Astrocyte (in vitro differentiated cells and primary cell): ENCODE measurements at regions not wholly inside any gene's neighbourhood (a gene's known extent, or its start where the extent isn't known, plus 50 kb on each side); places are given as distances from the start of the nearest gene placed in this dataset.

Experiments used
- DNase-seq: peaks from one replicate; pipeline ENCODE4 v3.0.0-alpha.2; 2010; ENCODE audit warnings: low read depth
- FAIRE-seq: peaks from 2 replicates; lab custom pipeline; 2011; peaks lifted over from hg19 to GRCh38; lab: Jason Lieb, UNC
- H2AFZ ChIP-seq: 2 replicates; pipeline ENCODE4 v1.6.0; 2012; ENCODE audit warnings: low read depth, low read length, inconsistent platforms
- H3K27ac ChIP-seq: 2 replicates; pipeline ENCODE4 v1.5.1; 2011; ENCODE audit warnings: low read depth, low read length, inconsistent platforms
- H3K27me3 ChIP-seq: 2 replicates; pipeline ENCODE4 v1.6.0; 2011; ENCODE audit warnings: low read length, inconsistent platforms; ENCODE audit not compliant: insufficient read depth
- H3K36me3 ChIP-seq: 2 replicates; pipeline ENCODE4 v1.5.1; 2011; ENCODE audit warnings: low read length, inconsistent platforms; ENCODE audit not compliant: insufficient read depth
- H3K4me1 ChIP-seq: 2 replicates; pipeline ENCODE4 v1.5.1; 2011; ENCODE audit warnings: low read length, inconsistent platforms; ENCODE audit not compliant: insufficient read depth
- H3K4me2 ChIP-seq: 2 replicates; pipeline ENCODE4 v1.6.0; 2012; ENCODE audit warnings: low read length, inconsistent platforms
- H3K4me3 ChIP-seq: 2 replicates; pipeline ENCODE4 v1.5.1; 2011; ENCODE audit warnings: low read depth, mild to moderate bottlenecking, low read length, inconsistent platforms; ENCODE audit not compliant: insufficient read depth
- H3K79me2 ChIP-seq: 2 replicates; pipeline ENCODE4 v1.6.0; 2012; ENCODE audit warnings: mild to moderate bottlenecking, low read length, inconsistent platforms; ENCODE audit not compliant: insufficient read depth
- H3K9ac ChIP-seq: 2 replicates; pipeline ENCODE4 v1.6.0; 2012; ENCODE audit warnings: mild to moderate bottlenecking, low read length, inconsistent platforms
- H3K9me3 ChIP-seq: 2 replicates; pipeline ENCODE4 v1.5.1; 2012; ENCODE audit warnings: low read depth, mild to moderate bottlenecking, low read length, inconsistent platforms; ENCODE audit not compliant: insufficient read depth
- H4K20me1 ChIP-seq: 2 replicates; pipeline ENCODE4 v1.6.0; 2012; ENCODE audit warnings: low read length, inconsistent platforms; ENCODE audit not compliant: insufficient read depth
- H3K27ac Mint-ChIP-seq: one replicate; pipeline ENCODE4 v1.8.0; 2021; ENCODE audit warnings: mild to moderate bottlenecking, mixed read lengths; ENCODE audit not compliant: unreplicated experiment
- H3K27me3 Mint-ChIP-seq: one replicate; pipeline ENCODE4 v1.8.0; 2021; ENCODE audit warnings: low read depth, mixed read lengths; ENCODE audit not compliant: unreplicated experiment
- H3K36me3 Mint-ChIP-seq: one replicate; pipeline ENCODE4 v1.8.0; 2021; ENCODE audit warnings: low read depth, mixed read lengths; ENCODE audit not compliant: unreplicated experiment
- H3K4me1 Mint-ChIP-seq: one replicate; pipeline ENCODE4 v1.8.0; 2021; ENCODE audit warnings: low read depth, mixed read lengths; ENCODE audit not compliant: unreplicated experiment
- H3K4me3 Mint-ChIP-seq: one replicate; pipeline ENCODE4 v1.8.0; 2021; ENCODE audit warnings: mild to moderate bottlenecking, moderate library complexity, mixed read lengths; ENCODE audit not compliant: unreplicated experiment
- H3K9me3 Mint-ChIP-seq: one replicate; pipeline ENCODE4 v1.8.0; 2021; ENCODE audit warnings: mild to moderate bottlenecking, mixed read lengths; ENCODE audit not compliant: unreplicated experiment
- CTCF ChIP-seq: IDR thresholded peaks from 2 replicates; pipeline ENCODE4 v1.5.1; 2011; ENCODE audit warnings: low read depth, mild to moderate bottlenecking, inconsistent platforms, low read length, moderate library complexity; ENCODE audit not compliant: insufficient read depth
- EZH2 ChIP-seq: IDR thresholded peaks from 2 replicates; pipeline ENCODE4 v1.6.1; 2012; ENCODE audit warnings: mild to moderate bottlenecking, low read length, inconsistent platforms; ENCODE audit not compliant: insufficient read depth

- Histone ChIP-seq H3K4me1 (no peaks in the 10 kb centered on the region), H3K79me2 (no peaks in the 10 kb centered on the region), H3K9ac (no peak overlapping the region), H3K4me3 (no peak overlapping the region), H3K9me3 (no peaks in the 10 kb centered on the region), H3K4me2 (no peak overlapping the region), H3K27me3 (no peaks in the 10 kb centered on the region), H4K20me1 (no peaks in the 10 kb centered on the region), H3K36me3 (no peaks in the 10 kb centered on the region), H2AFZ (no peak overlapping the region), H3K27ac (no peak overlapping the region)
- FAIRE-seq (no peak), DNase-seq (no peak)
- Mint-ChIP-seq H3K36me3 (no peaks in the 10 kb centered on the region), H3K27ac (no peak overlapping the region), H3K4me3 (no peak overlapping the region), H3K4me1 (no peaks in the 10 kb centered on the region), H3K9me3 (no peaks in the 10 kb centered on the region), H3K27me3 (no peaks in the 10 kb centered on the region)
- TF ChIP-seq EZH2: no peak
- no peak for TF ChIP-seq CTCF
Measured at GRCh38 chr5:18961234-18961633, 1026.8 kb downstream of the CDH18 start.

GRCh38 chr5:18965893-18966292 lies 1022.1 kb downstream of the CDH18 start:
- H2AFZ ChIP-seq: no peak overlapping the region
- TF ChIP-seq CTCF (no peak), EZH2 (no peak)

GRCh38 chr5:18967637-18968036 lies 1020.4 kb downstream of the CDH18 start:
- FAIRE-seq: no peak
- no peaks in the 10 kb centered on the region for H3K9me3 ChIP-seq
- no peak overlapping the region for H2AFZ ChIP-seq
- no peak overlapping the region for H3K4me2 ChIP-seq
- Mint-ChIP-seq H3K4me1 (no peaks in the 10 kb centered on the region), H3K27ac (no peak overlapping the region), H3K4me3 (no peak overlapping the region), H3K36me3 (no peaks in the 10 kb centered on the region), H3K9me3 (no peaks in the 10 kb centered on the region), H3K27me3 (no peaks in the 10 kb centered on the region)
- no peak overlapping the region for H3K27ac ChIP-seq
- H3K36me3 ChIP-seq: no peaks in the 10 kb centered on the region
- H3K4me1 ChIP-seq: no peaks in the 10 kb centered on the region
- no peak for DNase-seq
- H3K9ac ChIP-seq: no peak overlapping the region
- no peaks in the 10 kb centered on the region for H4K20me1 ChIP-seq
- H3K27me3 ChIP-seq: no peaks in the 10 kb centered on the region
- no peaks in the 10 kb centered on the region for H3K79me2 ChIP-seq
- no peak for TF ChIP-seq CTCF
- no peak for TF ChIP-seq EZH2
- H3K4me3 ChIP-seq: no peak overlapping the region

More at GRCh38 chr5:18965893-18966292, 1022.1 kb downstream of the CDH18 start:
- no peaks in the 10 kb centered on the region for H3K9me3 Mint-ChIP-seq
- H3K4me3 Mint-ChIP-seq: no peak overlapping the region
- Histone ChIP-seq H3K27ac (no peak overlapping the region), H4K20me1 (no peaks in the 10 kb centered on the region), H3K4me3 (no peak overlapping the region), H3K9ac (no peak overlapping the region), H3K9me3 (no peaks in the 10 kb centered on the region), H3K79me2 (no peaks in the 10 kb centered on the region), H3K4me1 (no peaks in the 10 kb centered on the region), H3K27me3 (no peaks in the 10 kb centered on the region), H3K4me2 (no peak overlapping the region), H3K36me3 (no peaks in the 10 kb centered on the region)
- no peak for FAIRE-seq
- DNase-seq: no peak
- H3K4me1 Mint-ChIP-seq: no peaks in the 10 kb centered on the region
- no peak overlapping the region for H3K27ac Mint-ChIP-seq
- no peaks in the 10 kb centered on the region for H3K27me3 Mint-ChIP-seq
- H3K36me3 Mint-ChIP-seq: no peaks in the 10 kb centered on the region
